ENCODE measurements at regions not wholly inside any gene's neighbourhood (a gene's known extent, or its start where the extent isn't known, plus 50 kb on each side); places are given as distances from the start of the nearest gene placed in this dataset.
"Not testable (repeated sequence)": the region's sequence is repeated elsewhere in the genome, so short reads cannot be mapped to it uniquely, and the experiment has no call there.

- no peaks in the 10 kb centered on the region for H3K27me3 ChIP-seq
- no peak for TF ChIP-seq CTCF (IDR thresholded peaks at IDR 0.05; ENCODE audit: low read depth, low read length)
These were observed 223.0 kb upstream of the DMRT1 start for GRCh38 chr9:618478-618877.

GRCh38 chr9:621201-621855 lies 220.2 kb upstream of the DMRT1 start:
- Histone ChIP-seq H3K9me3 (no peaks in the 10 kb centered on the region), H3K27me3 (no peaks in the 10 kb centered on the region), H3K4me3 (ENCODE audit: low read depth, low read length) (no peak overlapping the region), H3K36me3 (no peaks in the 10 kb centered on the region), H3K4me1 (no peaks in the 10 kb centered on the region)
- TF ChIP-seq CTCF (IDR thresholded peaks at IDR 0.05; ENCODE audit: low read depth, low read length), result no peak
- DNase-seq, result no peak

More at GRCh38 chr9:618478-618877, 223.0 kb upstream of the DMRT1 start:
- Histone ChIP-seq H3K4me1 (no peaks in the 10 kb centered on the region), H3K4me3 (ENCODE audit: low read depth, low read length) (no peak overlapping the region), H3K9me3 (no peaks in the 10 kb centered on the region), H3K36me3 (no peaks in the 10 kb centered on the region)
- no peak for DNase-seq

DNA sequence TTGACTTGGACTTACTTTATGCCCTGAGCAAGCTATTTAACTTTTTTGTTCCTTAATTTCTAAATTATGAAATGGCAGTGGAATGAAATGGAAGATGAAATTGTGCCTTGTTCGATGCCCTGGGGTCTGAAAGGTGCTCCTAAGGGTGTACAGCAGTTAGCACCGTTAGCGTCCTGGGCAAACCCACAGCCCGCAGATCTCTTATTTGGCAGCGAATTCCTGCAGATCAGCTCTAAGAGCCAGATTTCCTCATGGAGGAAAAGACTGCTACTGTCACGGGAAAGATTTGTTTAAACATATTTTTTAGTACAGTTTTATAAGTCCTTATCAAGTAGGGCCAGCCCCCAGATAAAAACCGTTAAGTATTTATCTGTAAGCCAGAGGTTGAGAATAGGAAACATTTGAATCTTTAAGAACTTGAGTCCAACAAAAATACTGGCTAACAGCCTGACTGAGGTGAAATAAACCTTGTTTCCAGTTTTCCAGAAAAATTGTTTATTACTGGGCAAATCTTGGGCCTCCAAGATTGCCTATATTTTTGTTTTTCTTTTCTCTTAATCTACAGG lies 216.5 kb upstream of the DMRT1 start:
- no peak for TF ChIP-seq CTCF (IDR thresholded peaks at IDR 0.05; ENCODE audit: low read depth, low read length)
- H3K36me3 ChIP-seq, result no peaks in the 10 kb centered on the region
- DNase-seq, result no peak
- H3K4me3 ChIP-seq (ENCODE audit: low read depth, low read length), result no peak overlapping the region
- H3K9me3 ChIP-seq, result no peaks in the 10 kb centered on the region
- H3K27me3 ChIP-seq, result no peaks in the 10 kb centered on the region
- H3K4me1 ChIP-seq, result no peaks in the 10 kb centered on the region

GRCh38 chr9:625613-626012 lies 215.9 kb upstream of the DMRT1 start:
- no peak for DNase-seq
- Histone ChIP-seq H3K27me3 (no peaks in the 10 kb centered on the region), H3K4me1 (no peaks in the 10 kb centered on the region), H3K36me3 (no peaks in the 10 kb centered on the region), H3K4me3 (ENCODE audit: low read depth, low read length) (no peak overlapping the region), H3K9me3 (no peaks in the 10 kb centered on the region)
- no peak for TF ChIP-seq CTCF (IDR thresholded peaks at IDR 0.05; ENCODE audit: low read depth, low read length)

GRCh38 chr9:626114-626513 lies 215.4 kb upstream of the DMRT1 start:
- not testable (repeated sequence) for H3K9me3 ChIP-seq; DNase-seq; H3K27me3 ChIP-seq; H3K4me3 ChIP-seq (ENCODE audit: low read depth, low read length); H3K36me3 ChIP-seq; H3K4me1 ChIP-seq

DNA sequence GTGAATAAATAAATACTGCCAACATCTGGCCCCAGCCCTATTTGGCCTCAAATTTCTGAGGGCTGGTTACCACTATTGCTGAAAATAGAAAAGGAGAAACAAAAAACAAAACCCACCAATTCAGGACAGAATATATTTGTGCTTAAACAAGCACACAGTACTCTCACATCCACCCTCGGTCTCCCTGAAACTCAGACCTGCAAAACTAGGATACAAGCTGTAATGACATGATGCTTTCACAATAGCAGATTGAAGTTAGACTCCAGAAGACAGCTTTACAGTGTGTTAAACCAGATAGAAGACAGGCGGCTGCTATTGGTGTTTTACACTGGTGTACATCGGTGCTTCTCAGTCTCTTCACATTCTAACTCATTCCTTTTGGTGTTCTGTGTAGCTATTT lies 214.9 kb upstream of the DMRT1 start:
- H3K4me3 ChIP-seq (ENCODE audit: low read depth, low read length), result no peak overlapping the region
- TF ChIP-seq CTCF (IDR thresholded peaks at IDR 0.05; ENCODE audit: low read depth, low read length), result no peak

More for the DNA sequence above, 214.9 kb upstream of the DMRT1 start:
- DNase-seq, result no peak
- H3K36me3 ChIP-seq, result no peaks in the 10 kb centered on the region
- H3K4me1 ChIP-seq, result no peaks in the 10 kb centered on the region
- H3K27me3 ChIP-seq, result no peaks in the 10 kb centered on the region
- no peaks in the 10 kb centered on the region for H3K9me3 ChIP-seq
